GM12878 (cell line): ENCODE measurements at regions not wholly inside any gene's neighbourhood (a gene's known extent, or its start where the extent isn't known, plus 50 kb on each side); places are given as distances from the start of the nearest gene placed in this dataset.

ENCODE experiments used
- ATAC-seq: fragments of 200-7000 bp; cut with Tn5 transposase; 3 replicates; pipeline ENCODE4 v1.9.1; 2020; ENCODE audit warnings: mild to moderate bottlenecking, moderate library complexity
- BruUV-seq: library from RNA; stranded (reverse); fragments of 400-500 nt; replicated peaks from 2 replicates; lab custom pipeline; 2021; lab: Mats Ljungman, UMichigan
- CTCF ChIA-PET: fragments of 300-600 bp; sonication (Branson Sonifier 250); formaldehyde crosslinking; extraction: SDS; loops from one replicate; lab custom pipeline; 2021; ENCODE audit warnings: inconsistent platforms; lab: Yijun Ruan, JAX
- POLR2A ChIA-PET: fragments of 350-600 bp; formaldehyde crosslinking; extraction: SDS; loops from one replicate; lab custom pipeline; 2021; ENCODE audit warnings: inconsistent platforms; lab: Charles Lee
- RAD21 ChIA-PET: fragments of 300-600 bp; sonication (Branson Sonifier 250); formaldehyde crosslinking; loops from one replicate; lab custom pipeline; 2023; ENCODE audit warnings: antibody characterized with exemption; ENCODE audit not compliant: unreplicated experiment; lab: Charles Lee
- SMC1A ChIA-PET: fragments of 300-600 bp; sonication (Branson Sonifier 250); formaldehyde crosslinking; loops from one replicate; lab custom pipeline; 2023; ENCODE audit not compliant: unreplicated experiment, uncharacterized antibody; lab: Charles Lee
- DNase-seq: peaks from one replicate; pipeline ENCODE4 v3.0.0-alpha.2; 2011; ENCODE audit warnings: low read depth, low spot score
- FAIRE-seq: peaks from 3 replicates; lab custom pipeline; 2011; peaks lifted over from hg19 to GRCh38; lab: Jason Lieb, UNC
- H2AFZ ChIP-seq: 2 replicates; pipeline ENCODE4 v1.6.0; 2011; ENCODE audit warnings: low read depth, low read length, control low read depth; ENCODE audit not compliant: control insufficient read depth
- H3K27ac ChIP-seq: 2 replicates; pipeline ENCODE4 v1.5.1; 2011; ENCODE audit warnings: control low read depth; ENCODE audit not compliant: control insufficient read depth, insufficient read depth
- H3K27me3 ChIP-seq, 2 experiments: replicated peaks in 1 of 2; 2 replicates each; pipeline versions ENCODE4 v1.6.0 to v1.6.1; 2011; ENCODE audit warnings: low read length in 1 of 2; ENCODE audit not compliant: control insufficient read depth in 2 of 2, insufficient read depth in 2 of 2
- H3K36me3 ChIP-seq, 2 experiments: 2 replicates each; pipeline ENCODE4 v1.5.1; 2011; ENCODE audit warnings: low read length in 1 of 2; ENCODE audit not compliant: control insufficient read depth in 2 of 2, insufficient read depth in 2 of 2
- H3K4me1 ChIP-seq: 2 replicates; pipeline ENCODE4 v1.6.1; 2011; ENCODE audit warnings: mild to moderate bottlenecking, low read length, moderate library complexity, mixed read lengths; ENCODE audit not compliant: control insufficient read depth, insufficient read depth
- H3K4me2 ChIP-seq: 2 replicates; pipeline ENCODE4 v1.6.0; 2011; ENCODE audit warnings: control low read depth; ENCODE audit not compliant: control insufficient read depth, insufficient read depth
- H3K4me3 ChIP-seq: fragments of 200-600 bp; sonication (generic); 2 replicates; pipeline ENCODE4 v1.5.1; 2016
- H3K79me2 ChIP-seq: 2 replicates; pipeline ENCODE4 v1.6.0; 2011; ENCODE audit warnings: low read length; ENCODE audit not compliant: control insufficient read depth, insufficient read depth
- H3K9ac ChIP-seq: 2 replicates; pipeline ENCODE4 v1.8.0; 2011; ENCODE audit warnings: low read length, control low read depth, mixed read lengths; ENCODE audit not compliant: control insufficient read depth, insufficient read depth
- H3K9me3 ChIP-seq: replicated peaks from 3 replicates; pipeline ENCODE4 v1.5.1; 2011; ENCODE audit warnings: mild to moderate bottlenecking, low read length; ENCODE audit not compliant: control insufficient read depth, insufficient read depth
- H4K20me1 ChIP-seq: 2 replicates; pipeline ENCODE4 v1.6.0; 2011; ENCODE audit not compliant: control insufficient read depth, insufficient read depth
- ATF7 ChIP-seq: fragments of 450-650 bp; IDR thresholded peaks from 2 replicates; pipeline ENCODE4 v1.6.1; 2016; ENCODE audit warnings: low read depth, mild to moderate bottlenecking
- BCLAF1 ChIP-seq: fragments of 450-650 bp; IDR thresholded peaks from 2 replicates; pipeline ENCODE4 v1.6.1; 2017; ENCODE audit warnings: antibody characterized with exemption, mild to moderate bottlenecking, moderate library complexity
- BHLHE40 ChIP-seq, 2 experiments: fragments of 450-650 bp in 1 of 2; IDR thresholded peaks; 2 replicates each; pipeline ENCODE4 v1.6.1; 2011 to 2017; ENCODE audit warnings: low read depth in 2 of 2, borderline replicate concordance in 1 of 2, improper control_type of control experiment in 1 of 2, low read length in 1 of 2, mild to moderate bottlenecking in 1 of 2
- CEBPZ ChIP-seq: fragments of 150-350 bp; IDR thresholded peaks from 2 replicates; pipeline ENCODE4 v1.6.1; 2016; ENCODE audit warnings: low read depth, low read length
- CHD4 ChIP-seq: fragments of 200-600 bp; sonication (generic); IDR thresholded peaks from 2 replicates; pipeline ENCODE4 v1.6.1; 2016; ENCODE audit warnings: mild to moderate bottlenecking
- EP300 ChIP-seq, 2 experiments: fragments of 150-350 bp in 1 of 2; IDR thresholded peaks; 2 replicates each; pipeline ENCODE4 v1.6.1; 2011 to 2012; ENCODE audit warnings: low read depth in 2 of 2, low read length in 2 of 2, borderline replicate concordance in 1 of 2, improper control_type of control experiment in 1 of 2, inconsistent platforms in 1 of 2; ENCODE audit not compliant: control insufficient read depth in 1 of 2
- ESRRA ChIP-seq: IDR thresholded peaks from 2 replicates; pipeline ENCODE4 v1.6.1; 2012; ENCODE audit warnings: mild to moderate bottlenecking, low read length, improper control_type of control experiment
- FOS ChIP-seq: IDR thresholded peaks from 3 replicates; pipeline ENCODE4 v1.6.1; 2011; ENCODE audit warnings: borderline replicate concordance; ENCODE audit not compliant: insufficient read length; ENCODE audit errors: extremely low read depth
- HDAC6 ChIP-seq: fragments of 200-600 bp; sonication (generic); IDR thresholded peaks from one replicate; pipeline ENCODE4 v1.8.0; 2017; ENCODE audit warnings: antibody characterized with exemption; ENCODE audit not compliant: unreplicated experiment
- IKZF1 ChIP-seq: fragments of 450-650 bp; conservative IDR thresholded peaks from 2 replicates; pipeline ENCODE4 v1.6.1; 2017; ENCODE audit warnings: antibody characterized with exemption, mild to moderate bottlenecking
- IKZF2 ChIP-seq, 2 experiments: fragments of 450-650 bp; IDR thresholded peaks; 2 replicates each; pipeline ENCODE4 v1.6.1; 2017; ENCODE audit warnings: mild to moderate bottlenecking in 2 of 2, moderate library complexity in 2 of 2
- JUNB ChIP-seq: IDR thresholded peaks from 2 replicates; pipeline ENCODE4 v1.6.1; 2016; ENCODE audit warnings: antibody characterized with exemption, mild to moderate bottlenecking
- KDM1A ChIP-seq: fragments of 200-600 bp; sonication (generic); IDR thresholded peaks from 2 replicates; pipeline ENCODE4 v1.6.1; 2016; ENCODE audit warnings: borderline replicate concordance
- MTA2 ChIP-seq: fragments of 450-650 bp; IDR thresholded peaks from 2 replicates; pipeline ENCODE4 v1.6.1; 2016; ENCODE audit warnings: low read depth, mild to moderate bottlenecking, moderate library complexity
- NR2F1 ChIP-seq: fragments of 450-650 bp; conservative IDR thresholded peaks from 2 replicates; pipeline ENCODE4 v1.6.1; 2017; ENCODE audit warnings: mild to moderate bottlenecking
- STAT1 ChIP-seq: fragments of 450-650 bp; conservative IDR thresholded peaks from 2 replicates; pipeline ENCODE4 v1.6.1; 2014; ENCODE audit warnings: antibody characterized with exemption, mild to moderate bottlenecking
- SUZ12 ChIP-seq: fragments of 200-600 bp; sonication (generic); IDR thresholded peaks from one replicate; pipeline ENCODE4 v1.6.1; 2018; ENCODE audit warnings: antibody characterized with exemption, mild to moderate bottlenecking; ENCODE audit not compliant: unreplicated experiment
- ZNF217 ChIP-seq: fragments of 450-650 bp; IDR thresholded peaks from 2 replicates; pipeline ENCODE4 v1.6.1; 2017; ENCODE audit warnings: antibody characterized with exemption, mild to moderate bottlenecking
- WGBS: methylation state at CpG from one replicate; pipeline ENCODE4 v1.1.6; 2016; ENCODE audit warnings: low lambda C conversion rate; ENCODE audit not compliant: insufficient replicate concordance, insufficient coverage; ENCODE audit errors: missing lambda C conversion rate; 5-methylcytosine and 5-hydroxymethylcytosine counted together
- in situ Hi-C: fragments of 300-500 bp; cut with MboI; formaldehyde crosslinking; loops from 9 replicates; pipeline ENCODE4 v1.14.3; 2018; ENCODE audit warnings: mixed read lengths
- intact Hi-C: fragments of 100-400 bp; cut with micrococcal nuclease; formaldehyde crosslinking; loops from one replicate; pipeline ENCODE4 v1.14.2; 2022; ENCODE audit not compliant: unreplicated experiment

- H3K27ac ChIP-seq: no peak overlapping the region
- H3K27me3 ChIP-seq: no peaks in the 10 kb centered on the region
- no TSS peak for BruUV-seq
- RAD21 ChIA-PET: no interaction called here
- H3K79me2 ChIP-seq: no peaks in the 10 kb centered on the region
- no peak overlapping the region for H3K9ac ChIP-seq
- POLR2A ChIA-PET: no interaction called here
- H4K20me1 ChIP-seq: no peaks in the 10 kb centered on the region
- no peaks in the 10 kb centered on the region for H3K9me3 ChIP-seq
- H3K36me3 ChIP-seq: no peaks in the 10 kb centered on the region
- H2AFZ ChIP-seq: no peak overlapping the region
- DNase-seq (no peak), ATAC-seq (peak; percentile 67), FAIRE-seq (peak; percentile 38)
- SMC1A ChIA-PET: no interaction called here
- 26% methylated on average over 8 of the region's 8 CpGs for WGBS
- CTCF ChIA-PET: no interaction called here
- H3K4me2 ChIP-seq: no peak overlapping the region
- intact Hi-C loops: loop anchor here (2.0 to 5.0 kb wide), 2 partner anchors 143 to 201 kb away; no protein-coding TSS in a partner anchor
- in situ Hi-C loops: no loop called here
- no peaks in the 10 kb centered on the region for H3K4me1 ChIP-seq
- no peak overlapping the region for H3K4me3 ChIP-seq
- TF ChIP-seq STAT1 (no peak), MTA2 (peak; percentile 91), IKZF1 (0 out of 2 replicates have a peak, but pooled peaks have one; percentile 28), SUZ12 (no peak), ESRRA (no peak), EP300 (IDR thresholded peaks at IDR 0.05; ENCODE audit: borderline replicate concordance in 1 of 2, control insufficient read depth in 1 of 2, low read depth in 2 of 2, low read length in 2 of 2) (0 out of 4 replicates have a peak, but pooled peaks of 1 of the 2 experiments have one; percentile 27), BCLAF1 (no peak), KDM1A (no peak), BHLHE40 (IDR thresholded peaks at IDR 0.05; ENCODE audit: borderline replicate concordance in 1 of 2, low read depth in 2 of 2, low read length in 1 of 2) (peak in 1 of 2 experiments; percentile 7; a peak in 1 of 4 replicates), IKZF2 (IDR thresholded peaks at IDR 0.05) (peak; percentile 34 to 50; a peak in 2 of 4 replicates), CEBPZ (no peak), CHD4 (no peak), HDAC6 (no peak), ZNF217 (0 out of 2 replicates have a peak, but pooled peaks have one; percentile 26), JUNB (no peak), NR2F1 (0 out of 2 replicates have a peak, but pooled peaks have one; percentile 27), FOS (no peak), ATF7 (peak; percentile 30; the same call in 1 of the 2 replicates)
Measured at GRCh38 chr1:188129856-188130838, 1301.4 kb downstream of the PLA2G4A start.
